Retinal pigment epithelial cell (primary cell): ENCODE measurements at regions not wholly inside any gene's neighbourhood (a gene's known extent, or its start where the extent isn't known, plus 50 kb on each side); places are given as distances from the start of the nearest gene placed in this dataset.
A peak's percentile ranks its signal among the peaks of the same experiment; 100 is the strongest.

Experiments used
- DNase-seq: peaks from one replicate; pipeline ENCODE4 v3.0.0-alpha.2; 2010; ENCODE audit warnings: low read depth
- H3K4me3 ChIP-seq: 2 replicates; pipeline ENCODE4 v1.5.1; 2011; ENCODE audit warnings: mild to moderate bottlenecking, low read length, control low read depth, moderate library complexity
- TF ChIP-seq, protein P1 (sequence below): conservative IDR thresholded peaks from 2 replicates; pipeline ENCODE4 v1.5.1; 2011; ENCODE audit warnings: low read depth, low read length, control low read depth, inconsistent platforms

DNA sequence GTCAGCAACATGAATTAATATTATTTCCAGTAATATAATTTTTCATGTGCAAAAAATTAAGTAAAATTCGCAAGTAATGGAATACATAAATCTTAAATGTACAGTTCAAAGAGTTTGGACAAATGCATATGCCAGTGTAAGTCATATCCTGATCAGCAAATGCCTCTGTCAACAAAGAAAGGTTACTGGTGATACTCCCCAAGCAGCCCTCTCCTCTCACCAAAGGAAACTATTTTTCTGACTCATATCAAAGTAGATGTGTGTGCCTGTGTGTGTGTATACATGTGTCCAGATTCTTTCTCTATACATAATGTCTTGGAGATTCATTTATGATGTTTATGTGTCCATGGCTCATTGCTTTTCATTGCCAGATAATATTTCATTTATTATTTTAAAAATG is 1035.0 kb downstream of the SLC16A7 start:
- TF ChIP-seq, protein P1, sequence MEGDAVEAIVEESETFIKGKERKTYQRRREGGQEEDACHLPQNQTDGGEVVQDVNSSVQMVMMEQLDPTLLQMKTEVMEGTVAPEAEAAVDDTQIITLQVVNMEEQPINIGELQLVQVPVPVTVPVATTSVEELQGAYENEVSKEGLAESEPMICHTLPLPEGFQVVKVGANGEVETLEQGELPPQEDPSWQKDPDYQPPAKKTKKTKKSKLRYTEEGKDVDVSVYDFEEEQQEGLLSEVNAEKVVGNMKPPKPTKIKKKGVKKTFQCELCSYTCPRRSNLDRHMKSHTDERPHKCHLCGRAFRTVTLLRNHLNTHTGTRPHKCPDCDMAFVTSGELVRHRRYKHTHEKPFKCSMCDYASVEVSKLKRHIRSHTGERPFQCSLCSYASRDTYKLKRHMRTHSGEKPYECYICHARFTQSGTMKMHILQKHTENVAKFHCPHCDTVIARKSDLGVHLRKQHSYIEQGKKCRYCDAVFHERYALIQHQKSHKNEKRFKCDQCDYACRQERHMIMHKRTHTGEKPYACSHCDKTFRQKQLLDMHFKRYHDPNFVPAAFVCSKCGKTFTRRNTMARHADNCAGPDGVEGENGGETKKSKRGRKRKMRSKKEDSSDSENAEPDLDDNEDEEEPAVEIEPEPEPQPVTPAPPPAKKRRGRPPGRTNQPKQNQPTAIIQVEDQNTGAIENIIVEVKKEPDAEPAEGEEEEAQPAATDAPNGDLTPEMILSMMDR: no peak

DNA sequence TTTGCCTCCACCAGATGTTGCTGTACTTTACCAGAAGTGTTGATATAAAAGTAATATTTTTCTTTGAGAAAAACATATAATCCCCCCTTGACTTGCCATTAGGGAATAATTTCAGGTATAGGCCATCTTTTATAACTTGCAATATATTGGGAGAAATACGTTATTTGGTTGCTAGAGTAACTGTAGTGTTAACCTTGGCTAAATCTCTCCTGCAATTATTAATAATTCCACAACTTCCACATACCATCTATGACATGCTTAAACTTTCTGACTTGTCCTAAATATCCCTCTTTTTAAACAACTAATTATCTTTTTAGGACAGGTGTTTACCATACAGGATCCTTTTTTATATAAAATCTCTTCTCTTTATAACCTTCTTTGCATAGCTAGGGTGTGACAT is 1048.2 kb downstream of the SLC16A7 start:
- TF ChIP-seq, protein P1: no peak
- DNase-seq: no peak
- H3K4me3 ChIP-seq: no peak overlapping the region

More for the DNA sequence above, 1035.0 kb downstream of the SLC16A7 start:
- H3K4me3 ChIP-seq: no peak overlapping the region
- DNase-seq: no peak

DNA sequence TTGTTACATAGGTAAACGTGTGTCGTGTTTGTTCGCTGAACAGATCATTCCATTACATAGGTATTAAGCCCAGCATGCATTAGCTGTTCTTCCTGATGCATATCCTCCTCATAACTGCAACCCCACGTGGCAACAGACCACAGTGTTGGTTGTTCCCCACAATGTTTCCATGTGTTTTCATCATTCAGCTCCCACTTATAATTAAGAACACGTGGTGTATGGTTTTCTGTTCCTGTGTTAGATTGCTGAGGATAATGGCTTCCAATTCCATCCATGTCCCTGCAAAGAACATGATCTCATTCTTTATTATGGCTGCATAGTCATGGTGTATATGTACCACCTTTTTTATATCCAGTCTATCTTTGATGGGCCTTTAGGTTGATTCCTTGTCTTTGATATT is 1071.1 kb downstream of the SLC16A7 start:
- no peak overlapping the region for H3K4me3 ChIP-seq
- TF ChIP-seq, protein P1: no peak
- no peak for DNase-seq

DNA sequence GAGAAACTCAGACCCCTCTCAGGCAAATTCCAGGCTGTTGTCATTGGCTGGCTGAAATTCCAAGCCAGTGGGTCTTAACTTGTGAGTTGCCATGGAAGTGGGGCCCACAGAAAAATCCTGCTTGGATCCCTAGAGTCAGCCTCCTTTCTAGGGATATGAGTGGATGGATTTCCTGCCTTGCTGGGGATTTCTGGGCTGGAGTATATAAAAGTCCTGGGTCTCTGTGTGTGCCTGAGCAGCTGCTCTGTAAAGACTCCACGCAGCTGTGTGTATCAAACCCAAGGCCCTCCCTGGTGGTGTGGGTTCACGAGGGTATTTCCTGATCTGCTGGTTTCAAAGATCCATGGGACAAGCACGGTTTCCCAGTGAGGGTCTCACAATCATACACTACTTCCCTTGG is 1077.1 kb downstream of the SLC16A7 start:
- TF ChIP-seq, protein P1: no peak
- no peak for DNase-seq
- no peak overlapping the region for H3K4me3 ChIP-seq

DNA sequence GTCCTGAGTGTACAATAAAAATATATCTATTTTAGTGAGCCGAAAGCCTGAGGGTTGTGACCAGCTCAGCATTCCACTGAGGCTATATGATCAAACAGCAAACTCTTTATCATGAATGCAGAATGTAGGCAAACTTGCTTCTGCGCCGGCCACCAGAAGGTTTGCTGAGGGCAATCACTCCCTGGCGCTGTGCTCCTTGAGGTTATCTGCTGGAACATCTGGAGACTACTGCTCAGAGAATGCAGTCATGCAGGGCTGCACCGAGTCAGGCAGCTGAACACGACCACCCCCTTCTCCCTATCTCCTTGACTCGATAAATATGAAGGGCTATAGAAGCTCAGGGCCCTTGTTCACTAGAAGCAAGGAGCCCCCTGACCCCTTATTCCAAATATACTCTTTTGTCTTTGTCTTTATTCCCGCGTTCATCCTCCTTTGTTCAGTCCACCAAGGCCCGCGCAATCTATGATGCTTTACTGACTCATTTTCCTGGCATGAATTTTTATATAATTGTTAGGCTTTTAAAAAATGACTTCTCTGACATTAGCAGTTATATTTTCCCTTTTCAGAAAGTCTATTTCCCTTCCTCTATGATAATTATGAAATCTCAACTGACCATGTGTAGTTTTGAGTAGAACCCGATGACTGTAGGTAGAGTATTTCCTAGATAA is 1089.3 kb downstream of the SLC16A7 start:
- TF ChIP-seq, protein P1: peak; percentile 54
- DNase-seq: no peak
- H3K4me3 ChIP-seq: no peak overlapping the region

DNA sequence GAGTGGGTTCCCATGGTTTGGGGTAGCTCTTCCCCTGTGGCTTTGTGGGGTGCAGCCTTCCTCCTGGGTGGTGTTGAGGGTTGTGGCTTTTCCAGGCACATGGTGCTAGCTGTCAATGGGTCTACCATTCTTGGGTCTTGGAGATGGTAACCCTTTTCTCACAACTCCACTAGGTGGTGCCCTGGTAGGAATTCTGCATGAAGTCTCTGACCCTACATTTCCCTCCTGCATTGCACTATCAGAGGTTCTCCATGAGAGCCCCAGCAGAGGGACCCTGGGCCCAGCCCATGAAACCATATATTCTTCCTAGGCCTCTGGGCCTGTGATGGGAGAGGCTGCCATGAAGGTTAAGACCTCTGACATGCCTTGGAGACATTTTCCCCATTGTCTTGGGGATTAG is 1093.3 kb downstream of the SLC16A7 start:
- DNase-seq: no peak
- no peak overlapping the region for H3K4me3 ChIP-seq
- TF ChIP-seq, protein P1: no peak

DNA sequence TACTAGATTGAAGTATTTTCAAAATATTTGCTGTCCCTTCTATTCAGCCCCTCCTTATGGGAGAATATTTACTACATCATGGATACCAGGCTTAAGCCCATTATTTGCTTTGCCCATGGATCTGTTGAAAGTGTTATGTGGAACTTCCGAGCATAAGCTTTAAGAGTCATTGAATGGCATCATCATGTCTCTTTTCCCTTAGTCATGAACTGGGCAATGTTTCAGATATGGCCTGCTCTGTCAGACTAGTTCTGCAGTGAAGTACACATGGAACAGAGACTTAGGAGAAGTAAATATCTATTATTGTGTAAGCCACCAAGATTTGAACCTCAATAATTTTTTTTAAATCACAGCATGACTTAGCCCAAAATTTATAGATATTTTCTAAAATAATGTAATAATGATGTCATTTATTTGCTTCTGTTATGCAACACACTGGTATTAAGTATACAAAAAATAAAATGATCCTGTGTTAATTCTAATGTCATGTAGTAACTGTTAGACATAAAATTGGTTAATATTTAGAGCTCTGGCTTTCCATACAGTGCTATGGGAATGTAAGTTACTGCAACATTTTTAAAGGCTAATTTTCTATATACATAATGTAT is 1097.3 kb downstream of the SLC16A7 start:
- no peak overlapping the region for H3K4me3 ChIP-seq
- TF ChIP-seq, protein P1: no peak
- DNase-seq: no peak
